ENCODE measurements at regions not wholly inside any gene's neighbourhood (a gene's known extent, or its start where the extent isn't known, plus 50 kb on each side); places are given as distances from the start of the nearest gene placed in this dataset.

GRCh38 chr7:79971058-79971457 is 163.6 kb upstream of the GNAI1 start:
- TF ChIP-seq CTCF (conservative IDR thresholded peaks at IDR 0.05; ENCODE audit: low read length) (no peak), EZH2phosphoT487 (IDR thresholded peaks at IDR 0.05; ENCODE audit: borderline replicate concordance) (no peak)
